ENCODE measurements at regions not wholly inside any gene's neighbourhood (a gene's known extent, or its start where the extent isn't known, plus 50 kb on each side); places are given as distances from the start of the nearest gene placed in this dataset.

- no peak for TF ChIP-seq ZNF217 (IDR thresholded peaks at IDR 0.05)
- no peak for TF ChIP-seq CTCF (IDR thresholded peaks at IDR 0.05 in 2 of 3, conservative IDR thresholded peaks at IDR 0.05 in 1 of 3; ENCODE audit: control insufficient read depth in 2 of 3, extremely low read depth in 1 of 3, insufficient read depth in 1 of 3, low read depth in 3 of 3, low read length in 3 of 3)
- TF ChIP-seq POLR2AphosphoS5 (IDR thresholded peaks at IDR 0.05; ENCODE audit: low read length) = no peak
- TF ChIP-seq HDAC2 (IDR thresholded peaks at IDR 0.05) = no peak
- TF ChIP-seq ZNF274 (IDR thresholded peaks at IDR 0.05; ENCODE audit: insufficient read depth, insufficient read length) = no peak
- TF ChIP-seq E2F4 (IDR thresholded peaks at IDR 0.05; ENCODE audit: low read depth, low read length) = no peak
- TF ChIP-seq JUND (IDR thresholded peaks at IDR 0.05; ENCODE audit: low read depth, low read length) = no peak
- no peak for TF ChIP-seq EP300 (IDR thresholded peaks at IDR 0.05; ENCODE audit: borderline replicate concordance in 1 of 2, control insufficient read depth in 1 of 2, low read depth in 2 of 2, low read length in 2 of 2)
- TF ChIP-seq PRDM15 (CRISPR knock-in tag; IDR thresholded peaks at IDR 0.05) = no peak
- no peak for TF ChIP-seq RELA (IDR thresholded peaks at IDR 0.05; ENCODE audit: borderline replicate concordance, partially characterized antibody)
- TF ChIP-seq USF1 (IDR thresholded peaks at IDR 0.05; ENCODE audit: borderline replicate concordance, extremely low read length, insufficient read depth, low read depth, low read length) = no peak
- no peak for TF ChIP-seq RCOR1 (conservative IDR thresholded peaks at IDR 0.05; ENCODE audit: low read depth, low read length)
These were observed 1455.7 kb upstream of the CELF2 start for GRCh38 chr10:9561821-9562505.
